LNCAP (cell line): ENCODE measurements at regions not wholly inside any gene's neighbourhood (a gene's known extent, or its start where the extent isn't known, plus 50 kb on each side); places are given as distances from the start of the nearest gene placed in this dataset.
A peak's percentile ranks its signal among the peaks of the same experiment; 100 is the strongest.

Source experiments
- TF ChIP-seq, protein P1 (sequence below): fragments of 450-650 bp; IDR thresholded peaks from 2 replicates; pipeline ENCODE4 v1.5.1; 2017; ENCODE audit warnings: mild to moderate bottlenecking

- TF ChIP-seq, protein P1, sequence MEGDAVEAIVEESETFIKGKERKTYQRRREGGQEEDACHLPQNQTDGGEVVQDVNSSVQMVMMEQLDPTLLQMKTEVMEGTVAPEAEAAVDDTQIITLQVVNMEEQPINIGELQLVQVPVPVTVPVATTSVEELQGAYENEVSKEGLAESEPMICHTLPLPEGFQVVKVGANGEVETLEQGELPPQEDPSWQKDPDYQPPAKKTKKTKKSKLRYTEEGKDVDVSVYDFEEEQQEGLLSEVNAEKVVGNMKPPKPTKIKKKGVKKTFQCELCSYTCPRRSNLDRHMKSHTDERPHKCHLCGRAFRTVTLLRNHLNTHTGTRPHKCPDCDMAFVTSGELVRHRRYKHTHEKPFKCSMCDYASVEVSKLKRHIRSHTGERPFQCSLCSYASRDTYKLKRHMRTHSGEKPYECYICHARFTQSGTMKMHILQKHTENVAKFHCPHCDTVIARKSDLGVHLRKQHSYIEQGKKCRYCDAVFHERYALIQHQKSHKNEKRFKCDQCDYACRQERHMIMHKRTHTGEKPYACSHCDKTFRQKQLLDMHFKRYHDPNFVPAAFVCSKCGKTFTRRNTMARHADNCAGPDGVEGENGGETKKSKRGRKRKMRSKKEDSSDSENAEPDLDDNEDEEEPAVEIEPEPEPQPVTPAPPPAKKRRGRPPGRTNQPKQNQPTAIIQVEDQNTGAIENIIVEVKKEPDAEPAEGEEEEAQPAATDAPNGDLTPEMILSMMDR = no peak
Measured at GRCh38 chr10:61594430-61594829, 68.3 kb upstream of the CABCOCO1 start.

GRCh38 chr10:61592581-61592980 lies 70.1 kb upstream of the CABCOCO1 start:
- TF ChIP-seq, protein P1 = peak; percentile 74

- TF ChIP-seq, protein P1 = no peak
Measured at GRCh38 chr10:61589547-61590243, 73.0 kb upstream of the CABCOCO1 start.

DNA sequence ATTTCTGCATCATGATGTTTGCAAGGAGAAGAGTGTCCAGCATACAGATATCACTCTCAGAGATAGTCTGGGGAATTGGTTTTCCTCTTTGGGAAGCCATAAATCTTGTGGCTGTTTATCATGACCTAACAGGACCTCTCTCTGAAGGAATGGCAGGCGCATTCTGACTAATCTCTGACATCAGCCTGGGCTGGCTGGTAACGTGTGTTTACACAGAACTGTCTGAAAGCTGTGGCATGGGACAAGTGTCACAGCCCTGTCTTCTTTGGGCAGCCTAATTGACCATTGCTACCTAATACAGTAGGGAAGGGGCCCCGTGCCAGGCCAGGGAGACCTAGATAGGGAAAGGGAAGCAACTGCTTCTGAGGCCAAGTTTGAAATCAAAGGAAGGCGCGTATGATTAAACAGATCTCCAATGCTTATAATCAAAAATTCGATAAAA lies 73.9 kb upstream of the CABCOCO1 start:
- TF ChIP-seq, protein P1 = no peak

DNA sequence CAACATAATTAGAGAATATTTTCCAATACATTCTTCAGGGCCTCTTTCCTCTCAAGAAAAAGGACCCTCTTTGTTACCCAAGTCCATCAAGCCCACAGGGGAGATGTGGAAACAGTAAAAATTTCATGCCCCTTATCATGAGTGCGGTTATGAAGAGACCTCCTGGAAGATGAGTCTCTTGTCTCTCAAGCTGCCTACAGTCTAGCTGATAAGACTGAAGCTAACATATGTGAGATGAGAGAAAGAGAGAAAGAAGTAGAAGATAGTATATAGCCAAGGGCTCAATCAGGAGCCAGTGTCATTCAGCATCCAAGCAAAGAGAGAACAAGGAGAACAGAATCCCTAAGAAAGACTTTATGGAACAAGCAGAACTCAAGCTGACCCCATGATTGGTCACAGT lies 75.9 kb upstream of the CABCOCO1 start:
- TF ChIP-seq, protein P1 = no peak

- TF ChIP-seq, protein P1 = no peak
Measured at GRCh38 chr10:61580608-61581007, 82.1 kb upstream of the CABCOCO1 start.

DNA sequence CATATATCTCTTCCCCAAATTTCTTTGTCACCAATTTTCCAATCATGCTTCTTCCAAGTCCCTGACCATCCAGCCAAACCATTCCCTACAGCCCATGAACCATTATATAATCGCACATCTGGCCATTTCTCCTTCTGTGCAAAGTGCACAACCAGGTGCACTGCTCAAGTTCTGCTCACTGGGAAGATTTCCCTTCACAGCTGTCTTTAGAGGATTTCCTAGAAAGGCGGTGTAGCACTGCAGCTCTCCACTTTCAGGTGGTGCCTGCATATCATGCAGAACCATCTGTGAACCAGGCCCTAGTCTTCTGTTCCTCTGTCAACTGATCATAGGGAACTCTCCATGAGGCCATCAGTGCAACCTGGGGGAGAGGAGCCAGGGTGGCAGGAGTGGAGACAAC lies 95.0 kb upstream of the CABCOCO1 start:
- TF ChIP-seq, protein P1 = no peak
